Subcutaneous abdominal adipose tissue (tissue), 5 donors: ENCODE measurements at regions not wholly inside any gene's neighbourhood (a gene's known extent, or its start where the extent isn't known, plus 50 kb on each side); places are given as distances from the start of the nearest gene placed in this dataset.
"Not testable (repeated sequence)": the region's sequence is repeated elsewhere in the genome, so short reads cannot be mapped to it uniquely, and the experiment has no call there.

Source experiments
- H3K27ac ChIP-seq: one replicate; pipeline ENCODE4 v1.7.0; 2013; ENCODE audit warnings: low read depth, mild to moderate bottlenecking, inconsistent platforms, low read length, moderate library complexity
- H3K27me3 ChIP-seq, 5 donors: one replicate each; pipeline ENCODE4 v1.7.0; 2013; ENCODE audit warnings: low read length in 5 of 5, inconsistent platforms in 1 of 5; ENCODE audit not compliant: control insufficient read depth in 5 of 5, insufficient read depth in 4 of 5
- H3K36me3 ChIP-seq, 5 donors: one replicate each; pipeline ENCODE4 v1.7.0; 2013; ENCODE audit warnings: low read length in 5 of 5; ENCODE audit not compliant: control insufficient read depth in 5 of 5, insufficient read depth in 5 of 5
- H3K4me1 ChIP-seq, 5 donors: one replicate each; pipeline ENCODE4 v1.7.0; 2013; ENCODE audit warnings: low read length in 5 of 5, mild to moderate bottlenecking in 3 of 5, moderate library complexity in 1 of 5; ENCODE audit not compliant: control insufficient read depth in 5 of 5, insufficient read depth in 5 of 5
- H3K4me3 ChIP-seq, 5 donors: one replicate each; pipeline ENCODE4 v1.7.0; 2013; ENCODE audit warnings: low read length in 5 of 5, low read depth in 1 of 5
- H3K9ac ChIP-seq, 5 donors: one replicate each; pipeline ENCODE4 v1.7.0; 2013; ENCODE audit warnings: low read length in 5 of 5, mild to moderate bottlenecking in 4 of 5, moderate library complexity in 3 of 5
- H3K9me3 ChIP-seq, 5 donors: one replicate each; pipeline ENCODE4 v1.7.0; 2013; ENCODE audit warnings: low read length in 5 of 5; ENCODE audit not compliant: control insufficient read depth in 5 of 5
- donor health status: healthy.
- donor health status: healthy.
- donor health status: healthy.
- donor health status: healthy.
- donor health status: healthy.

GRCh38 chr15:60155661-60156060 lies 151.6 kb downstream of the FOXB1 start:
- Histone ChIP-seq H3K27ac (no peak overlapping the region), H3K4me1 (peaks cover 0 to 3% (median 0%) of the 10 kb centered on the region in 5 donors), H3K36me3 (no peaks in the 10 kb centered on the region), H3K9me3 (no peaks in the 10 kb centered on the region), H3K4me3 (no peak overlapping the region), H3K9ac (no peak overlapping the region), H3K27me3 (peaks cover 0 to 9% (median 7%) of the 10 kb centered on the region in 5 donors)

- Histone ChIP-seq H3K27me3 (peaks cover 0 to 13% (median 4%) of the 10 kb centered on the region in 5 donors), H3K36me3 (no peaks in the 10 kb centered on the region), H3K4me1 (peaks cover 0 to under 1% (median 0%) of the 10 kb centered on the region in 5 donors), H3K9me3 (no peaks in the 10 kb centered on the region), H3K9ac (no peak overlapping the region), H3K27ac (no peak overlapping the region), H3K4me3 (no peak overlapping the region)
These were observed 156.8 kb downstream of the FOXB1 start for GRCh38 chr15:60160909-60161308.

- Histone ChIP-seq H3K27ac (no peak overlapping the region), H3K9ac (no peak overlapping the region), H3K36me3 (no peaks in the 10 kb centered on the region), H3K4me1 (no peaks in the 10 kb centered on the region), H3K4me3 (no peak overlapping the region), H3K27me3 (peaks cover 0 to 13% (median 4%) of the 10 kb centered on the region in 5 donors), H3K9me3 (no peaks in the 10 kb centered on the region)
These were observed 157.6 kb downstream of the FOXB1 start for GRCh38 chr15:60161704-60162103.

DNA sequence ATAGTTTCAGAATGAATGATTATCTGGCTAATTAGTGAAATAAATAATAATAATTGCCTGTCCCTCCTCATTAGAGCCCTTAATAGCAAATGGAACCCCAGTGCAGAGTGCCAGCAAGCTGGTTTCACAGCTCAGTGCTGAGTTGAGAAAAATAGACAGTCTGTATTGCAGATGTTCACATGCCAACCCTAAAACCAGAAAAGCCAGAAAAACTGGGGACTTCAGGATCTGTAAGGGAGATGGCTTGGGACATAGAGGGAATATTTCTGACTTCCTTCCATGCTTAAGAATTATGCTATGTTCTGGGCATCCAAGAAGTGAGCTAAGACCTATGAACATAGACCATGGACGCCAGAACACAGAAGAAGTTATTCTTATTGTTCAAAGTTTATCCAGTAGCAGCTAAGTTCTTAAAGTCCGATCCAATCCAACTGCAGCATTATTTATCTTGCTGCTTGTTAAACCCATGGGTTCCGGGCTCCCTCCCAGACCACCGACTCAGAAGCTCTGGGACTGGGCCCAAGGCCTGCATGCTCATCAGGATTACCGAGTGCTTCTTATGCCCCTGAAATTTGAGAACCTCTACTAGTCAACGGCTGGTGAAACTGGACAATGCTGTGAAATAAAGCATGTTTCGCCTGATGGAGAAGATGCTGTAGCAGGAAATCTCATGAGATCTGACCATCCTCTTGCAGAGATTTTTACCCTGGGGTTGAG lies 158.3 kb downstream of the FOXB1 start:
- Histone ChIP-seq H3K9ac (no peak overlapping the region), H3K4me1 (no peaks in the 10 kb centered on the region), H3K9me3 (no peaks in the 10 kb centered on the region), H3K27me3 (peaks cover 0 to 13% (median 4%) of the 10 kb centered on the region in 5 donors), H3K27ac (no peak overlapping the region), H3K4me3 (no peak overlapping the region), H3K36me3 (no peaks in the 10 kb centered on the region)

GRCh38 chr15:60162968-60163355 lies 158.9 kb downstream of the FOXB1 start:
- Histone ChIP-seq H3K9me3 (no peaks in the 10 kb centered on the region), H3K4me3 (no peak overlapping the region), H3K27ac (no peak overlapping the region), H3K9ac (no peak overlapping the region), H3K36me3 (no peaks in the 10 kb centered on the region), H3K27me3 (peaks cover 0 to 13% (median 4%) of the 10 kb centered on the region in 5 donors), H3K4me1 (no peaks in the 10 kb centered on the region)

- no peak overlapping the region for H3K9ac ChIP-seq
- no peak overlapping the region for H3K27ac ChIP-seq
- H3K4me1 ChIP-seq, result no peaks in the 10 kb centered on the region
- H3K9me3 ChIP-seq, result no peaks in the 10 kb centered on the region
- H3K4me3 ChIP-seq, result no peak overlapping the region
- peaks cover 0 to 7% (median 4%) of the 10 kb centered on the region in 5 donors for H3K27me3 ChIP-seq
- H3K36me3 ChIP-seq, result no peaks in the 10 kb centered on the region
These were observed 161.0 kb downstream of the FOXB1 start for GRCh38 chr15:60165111-60165510.

DNA sequence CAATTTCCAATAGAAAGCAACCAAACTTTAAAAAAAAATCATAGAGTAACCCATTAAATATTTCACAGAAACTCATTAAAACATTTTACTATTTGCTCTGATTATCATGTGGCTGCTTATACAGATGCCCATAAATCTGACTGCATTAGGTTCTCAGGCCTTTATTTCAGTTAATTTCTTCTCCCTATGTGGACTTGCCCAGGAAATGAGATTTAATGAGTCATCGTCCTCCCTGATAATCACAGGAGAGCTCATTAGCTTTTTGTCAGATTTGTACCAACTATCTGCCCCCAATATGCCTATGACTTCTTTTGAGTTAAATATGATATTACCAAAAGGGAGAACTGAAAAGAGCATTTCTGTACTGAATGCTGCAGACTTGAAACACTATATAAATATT lies 168.0 kb downstream of the FOXB1 start:
- Histone ChIP-seq H3K4me3 (no peak overlapping the region), H3K27me3 (no peaks in the 10 kb centered on the region), H3K4me1 (no peaks in the 10 kb centered on the region), H3K36me3 (no peaks in the 10 kb centered on the region), H3K27ac (no peak overlapping the region), H3K9ac (no peak overlapping the region), H3K9me3 (no peaks in the 10 kb centered on the region)

DNA sequence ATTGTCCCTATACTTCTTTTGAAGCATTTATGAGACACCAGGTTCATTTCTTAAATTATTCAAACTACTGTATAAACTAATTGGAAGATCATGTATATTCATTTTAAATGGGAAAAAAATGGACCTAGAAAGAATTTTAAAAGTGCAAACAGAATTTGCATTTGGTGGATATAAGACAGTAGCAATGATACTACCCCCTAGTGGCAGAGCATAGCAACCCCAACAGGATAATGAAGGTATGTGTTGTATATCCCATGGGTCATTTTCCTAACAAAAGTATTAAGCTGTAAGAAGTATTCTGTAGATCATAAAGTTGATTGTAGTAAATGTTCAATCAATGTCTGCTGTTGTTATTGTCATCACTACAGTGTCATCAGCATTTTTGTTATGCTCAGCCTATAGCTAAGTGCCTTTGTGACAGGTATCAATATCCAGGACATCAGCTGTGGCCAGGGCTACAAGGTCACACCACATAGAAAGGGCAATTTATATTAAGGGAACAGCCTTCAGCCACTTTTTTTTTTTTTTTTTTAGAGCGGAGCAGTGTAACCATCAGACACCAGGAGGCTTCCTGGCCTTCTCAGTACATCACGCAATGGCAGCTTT lies 175.8 kb downstream of the FOXB1 start:
- no peaks in the 10 kb centered on the region for H3K9me3 ChIP-seq
- H3K9ac ChIP-seq, result no peak overlapping the region
- peaks cover 0 to 3% (median 0%) of the 10 kb centered on the region in 5 donors for H3K27me3 ChIP-seq
- no peaks in the 10 kb centered on the region for H3K36me3 ChIP-seq
- H3K4me3 ChIP-seq, result no peak overlapping the region
- no peak overlapping the region for H3K27ac ChIP-seq
- H3K4me1 ChIP-seq, result no peaks in the 10 kb centered on the region

DNA sequence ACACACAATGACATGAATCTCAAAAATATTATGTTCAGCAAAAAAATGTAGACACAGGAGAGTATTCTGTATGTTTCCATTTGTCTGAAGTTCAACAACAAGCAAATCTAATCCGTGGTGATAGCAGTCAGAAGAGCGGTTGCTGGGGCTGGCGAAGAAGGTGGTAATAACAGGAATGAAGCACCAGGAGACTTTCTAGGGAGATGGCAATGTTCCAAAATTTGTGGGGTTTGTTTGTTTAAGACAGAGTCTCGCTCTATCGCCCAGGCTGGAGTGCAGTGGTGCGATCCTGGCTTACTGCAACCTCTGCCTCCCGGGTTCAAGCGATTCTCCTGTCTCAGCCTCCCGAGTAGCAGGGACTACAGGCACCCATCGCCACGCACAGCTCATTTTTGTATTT lies 177.8 kb downstream of the FOXB1 start:
- not testable (repeated sequence) for H3K9ac ChIP-seq, H3K4me3 ChIP-seq, H3K9me3 ChIP-seq, H3K27me3 ChIP-seq, H3K27ac ChIP-seq, H3K4me1 ChIP-seq, H3K36me3 ChIP-seq

- Histone ChIP-seq H3K9ac (no peak overlapping the region), H3K27me3 (peaks cover 0 to 3% (median 0%) of the 10 kb centered on the region in 5 donors), H3K36me3 (no peaks in the 10 kb centered on the region), H3K27ac (no peak overlapping the region), H3K4me3 (no peak overlapping the region), H3K4me1 (no peaks in the 10 kb centered on the region), H3K9me3 (no peaks in the 10 kb centered on the region)
These were observed 179.3 kb downstream of the FOXB1 start for GRCh38 chr15:60183366-60183765.
